ENCODE measurements at regions not wholly inside any gene's neighbourhood (a gene's known extent, or its start where the extent isn't known, plus 50 kb on each side); places are given as distances from the start of the nearest gene placed in this dataset.

DNA sequence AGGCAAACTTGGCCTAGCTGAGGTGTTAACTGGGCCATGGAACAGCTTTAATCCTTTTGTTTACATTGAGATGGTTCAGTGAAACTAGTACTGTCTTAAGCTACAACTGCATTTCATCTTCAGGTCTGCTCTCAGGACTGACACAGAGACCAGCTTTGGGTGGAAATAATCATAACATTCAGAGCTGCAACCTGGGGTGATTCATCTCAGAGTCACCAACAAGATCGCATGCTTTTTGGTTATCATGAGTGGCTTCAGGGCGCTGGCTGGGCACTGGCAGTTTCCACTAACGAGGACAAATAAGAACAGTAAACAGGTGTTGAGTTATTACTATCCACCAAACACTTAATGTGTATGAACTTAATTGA, 60.9 kb upstream of the PAX6 start:
- no peak for DNase-seq (ENCODE audit: low spot score)
- in situ Hi-C loops (cut with HindIII; ENCODE audit: low sequenced_read_pairs) = no loop called here

- no peak for DNase-seq (ENCODE audit: low spot score)
- in situ Hi-C loops (cut with HindIII; ENCODE audit: low sequenced_read_pairs) = no loop called here
These were observed 60.4 kb upstream of the PAX6 start for GRCh38 chr11:31871310-31872075.

GRCh38 chr11:31870609-31871309, 59.6 kb upstream of the PAX6 start:
- in situ Hi-C loops (cut with HindIII; ENCODE audit: low sequenced_read_pairs) = no loop called here
- DNase-seq (ENCODE audit: low spot score) = peak; percentile 27

DNA sequence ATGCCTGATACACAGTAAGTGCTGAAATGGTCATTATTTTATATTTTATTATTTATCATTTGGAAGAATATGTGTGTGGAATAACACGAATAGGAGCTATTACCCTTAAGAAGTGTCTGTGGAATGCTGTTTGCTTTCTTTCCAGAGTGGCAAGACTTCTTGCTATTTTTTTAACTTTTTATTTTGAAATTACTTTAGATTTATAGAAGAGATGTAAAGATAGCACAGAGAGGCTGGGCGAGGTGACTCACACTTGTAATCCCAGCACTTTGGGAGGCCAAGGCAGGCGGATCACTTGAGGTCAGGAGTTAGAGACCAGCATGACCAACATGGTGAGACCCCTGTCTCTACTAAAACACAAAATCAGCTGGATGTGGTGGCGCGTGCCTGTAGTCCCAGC, 58.9 kb upstream of the PAX6 start:
- DNase-seq (ENCODE audit: low spot score) = no peak
- in situ Hi-C loops (cut with HindIII; ENCODE audit: low sequenced_read_pairs) = no loop called here

GRCh38 chr11:31865606-31866300, 54.6 kb upstream of the PAX6 start:
- no peak for DNase-seq (ENCODE audit: low spot score)
- in situ Hi-C loops (cut with HindIII; ENCODE audit: low sequenced_read_pairs) = no loop called here

DNA sequence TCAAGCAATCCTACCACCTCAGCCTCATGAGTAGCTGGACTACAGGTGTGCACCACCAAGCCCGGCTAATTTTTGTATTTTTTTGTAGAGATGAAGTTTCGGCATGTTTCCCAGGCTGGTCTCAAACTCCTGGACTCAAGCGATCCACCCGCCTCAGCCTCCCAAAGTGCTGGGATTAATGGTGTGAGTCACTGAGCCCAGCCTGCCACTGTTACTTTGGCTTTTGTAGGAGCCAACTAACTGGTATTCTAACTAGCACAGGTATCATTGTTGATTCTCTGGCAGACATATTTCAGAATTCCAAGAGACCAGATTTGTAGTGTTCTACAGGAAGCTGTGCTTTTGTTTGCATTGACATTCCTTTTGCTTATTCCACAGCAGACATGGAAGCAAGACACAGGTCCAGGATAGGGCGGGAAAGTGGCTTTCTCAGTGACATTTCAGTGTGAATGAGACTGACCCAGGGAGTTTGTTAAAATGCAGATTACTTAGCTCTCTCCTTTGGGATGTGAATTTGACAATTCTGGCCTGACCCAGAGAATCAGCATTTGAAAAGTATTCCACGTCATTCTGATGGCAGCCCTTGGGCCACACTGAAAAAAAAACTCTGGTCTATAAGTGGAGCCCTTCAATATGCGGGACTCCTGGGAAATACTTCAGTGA, 52.2 kb upstream of the PAX6 start:
- no peak for DNase-seq (ENCODE audit: low spot score)
- in situ Hi-C loops (cut with HindIII; ENCODE audit: low sequenced_read_pairs) = no loop called here

DNA sequence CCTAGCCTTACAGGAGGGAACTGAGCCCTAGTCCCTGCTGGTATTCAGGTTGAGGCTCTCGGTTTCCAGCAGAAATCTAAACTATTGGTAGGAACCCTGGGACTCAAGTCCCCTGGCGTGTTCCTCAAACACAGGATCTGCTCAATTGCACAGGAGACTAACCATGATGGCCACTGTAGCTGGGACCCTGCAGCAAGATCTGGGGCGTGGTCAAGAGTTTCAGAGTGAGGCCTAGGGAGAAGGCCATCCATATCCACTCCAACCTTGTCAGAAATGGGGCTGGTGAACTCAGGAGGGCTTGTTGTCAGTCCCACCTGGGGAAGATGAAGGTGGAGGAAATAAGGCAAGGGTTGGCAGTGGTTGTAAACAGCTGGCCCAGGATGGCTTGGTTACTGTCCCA, 49.9 kb upstream of the PAX6 start:
- DNase-seq (ENCODE audit: low spot score) = no peak
- in situ Hi-C loops (cut with HindIII; ENCODE audit: low sequenced_read_pairs) = no loop called here
